ENCODE measurements at regions not wholly inside any gene's neighbourhood (a gene's known extent, or its start where the extent isn't known, plus 50 kb on each side); places are given as distances from the start of the nearest gene placed in this dataset.

- FAIRE-seq (no peak), DNase-seq (ENCODE audit: low read depth in 1 of 2, low spot score in 2 of 2) (no peak)
- no peak overlapping the region for H2AFZ ChIP-seq (ENCODE audit: low read length)
- no peak overlapping the region for H4K5ac ChIP-seq (ENCODE audit: insufficient read length, low read depth, low read length)
- no peaks in the 10 kb centered on the region for H3K9me3 ChIP-seq (ENCODE audit: insufficient read depth in 2 of 2, low read depth in 1 of 2, low read length in 1 of 2)
- no peak overlapping the region for H3K56ac ChIP-seq (replicated peaks; ENCODE audit: insufficient read length, low read depth, low read length)
- no peak overlapping the region for H3K23ac ChIP-seq (ENCODE audit: insufficient read length)
- H3K18ac ChIP-seq (ENCODE audit: extremely low read depth, low read length), result no peak overlapping the region
- H3K36me3 ChIP-seq (ENCODE audit: control insufficient read depth in 2 of 4, insufficient read depth in 4 of 4, low read length in 3 of 4), result no peaks in the 10 kb centered on the region
- no peaks in the 10 kb centered on the region; a peak in 1 of 7 replicates for H3K4me1 ChIP-seq (replicated peaks in 1 of 4; ENCODE audit: control insufficient read depth in 3 of 4, insufficient read depth in 4 of 4, low read length in 3 of 4)
- H2BK5ac ChIP-seq (ENCODE audit: low read depth, low read length), result no peak overlapping the region
- no peaks in the 10 kb centered on the region for H3K27me3 ChIP-seq (replicated peaks in 1 of 4; ENCODE audit: control insufficient read depth in 3 of 4, extremely low read depth in 1 of 4, insufficient read depth in 3 of 4, low read length in 3 of 4)
- ChIA-PET CTCF (ENCODE audit: partially characterized antibody) (no interaction called here), POLR2A (ENCODE audit: partially characterized antibody) (no interaction called here)
- no peak overlapping the region for H2BK20ac ChIP-seq (ENCODE audit: low read length)
- H2BK15ac ChIP-seq (ENCODE audit: low read length), result no peak overlapping the region
- 70% methylated on average over 6 of the region's 6 CpGs; no CpG with 5 or more reads in 1 of the 2 experiments for WGBS, 2 experiments (ENCODE audit: extremely low coverage in 1 of 2, insufficient coverage in 1 of 2, insufficient read length in 1 of 2, insufficient replicate concordance in 2 of 2, low coverage in 1 of 2, low lambda C conversion rate in 2 of 2, missing lambda C conversion rate in 1 of 2)
- no peak overlapping the region for H4K91ac ChIP-seq (replicated peaks; ENCODE audit: insufficient read length, low read length)
- H3K27ac ChIP-seq (ENCODE audit: low read depth, low read length), result no peak overlapping the region
- no peak overlapping the region for H3K9ac ChIP-seq (replicated peaks in 1 of 4; ENCODE audit: extremely low read depth in 1 of 4, low read depth in 3 of 4, low read length in 3 of 4)
- no peak overlapping the region for H2BK12ac ChIP-seq (ENCODE audit: low read depth, low read length)
- H3K4me2 ChIP-seq (ENCODE audit: insufficient read depth in 1 of 2, low read depth in 2 of 2, low read length in 2 of 2), result no peak overlapping the region
- H3K79me2 ChIP-seq (ENCODE audit: control insufficient read depth in 1 of 2, insufficient read depth in 2 of 2, low read length in 2 of 2), result no peaks in the 10 kb centered on the region
- H2BK120ac ChIP-seq (replicated peaks; ENCODE audit: low read depth, low read length), result no peak overlapping the region
- H3K14ac ChIP-seq (ENCODE audit: insufficient read length), result no peak overlapping the region
- H4K8ac ChIP-seq (ENCODE audit: extremely low read depth, insufficient read depth, low read length), result no peak overlapping the region
- H3K4ac ChIP-seq (replicated peaks; ENCODE audit: insufficient read length, low read depth, low read length), result no peak overlapping the region
- H3K79me1 ChIP-seq (ENCODE audit: low read depth, low read length), result no peaks in the 10 kb centered on the region
- H4K20me1 ChIP-seq (replicated peaks in 1 of 2; ENCODE audit: control insufficient read depth in 1 of 2, insufficient read depth in 2 of 2, low read length in 2 of 2), result no peaks in the 10 kb centered on the region
- H3K23me2 ChIP-seq (ENCODE audit: low read depth, low read length), result no peaks in the 10 kb centered on the region
- H2AK5ac ChIP-seq (ENCODE audit: low read depth, low read length), result no peak overlapping the region
- H3K4me3 ChIP-seq (ENCODE audit: extremely low read depth in 1 of 4, insufficient read depth in 2 of 4, low read depth in 3 of 4, low read length in 4 of 4), result no peak overlapping the region
- TF ChIP-seq EGR1 (IDR thresholded peaks at IDR 0.05; ENCODE audit: borderline replicate concordance, low read depth, low read length) (no peak), SP2 (IDR thresholded peaks at IDR 0.05; ENCODE audit: low read length) (no peak), CTBP2 (IDR thresholded peaks at IDR 0.05; ENCODE audit: borderline replicate concordance, insufficient read depth, insufficient read length, low read length) (no peak), KDM4A (IDR thresholded peaks at IDR 0.05; ENCODE audit: low read depth, low read length, severe bottlenecking) (no peak), TBP (IDR thresholded peaks at IDR 0.05; ENCODE audit: low read depth, low read length) (no peak), BCL11A (IDR thresholded peaks at IDR 0.05; ENCODE audit: low read depth in 2 of 2, low read length in 2 of 2) (no peak), EP300 (IDR thresholded peaks at IDR 0.05; ENCODE audit: borderline replicate concordance in 1 of 2, low read depth in 2 of 2, low read length in 2 of 2) (no peak), ATF3 (IDR thresholded peaks at IDR 0.05; ENCODE audit: insufficient read depth, low read depth, low read length) (no peak), GTF2F1 (IDR thresholded peaks at IDR 0.05; ENCODE audit: borderline replicate concordance, low read depth, low read length) (no peak), PHF8 (conservative IDR thresholded peaks at IDR 0.05; ENCODE audit: low read depth, low read length) (no peak), POU5F1 (IDR thresholded peaks at IDR 0.05; ENCODE audit: low read depth, low read length) (no peak), CEBPB (IDR thresholded peaks at IDR 0.05; ENCODE audit: low read depth, low read length) (no peak), E2F6 (IDR thresholded peaks at IDR 0.05) (no peak)
These were observed 184.6 kb upstream of the SOX1 start for GRCh38 chr13:111882351-111882750.
